ENCODE measurements at regions not wholly inside any gene's neighbourhood (a gene's known extent, or its start where the extent isn't known, plus 50 kb on each side); places are given as distances from the start of the nearest gene placed in this dataset.
"Not testable (repeated sequence)": the region's sequence is repeated elsewhere in the genome, so short reads cannot be mapped to it uniquely, and the experiment has no call there.

GRCh38 chr2:175755656-175756386, 246.2 kb downstream of the LNPK start:
- DNase-seq, result no peak

GRCh38 chr2:175755169-175755568, 246.9 kb downstream of the LNPK start:
- no peak for DNase-seq

DNA sequence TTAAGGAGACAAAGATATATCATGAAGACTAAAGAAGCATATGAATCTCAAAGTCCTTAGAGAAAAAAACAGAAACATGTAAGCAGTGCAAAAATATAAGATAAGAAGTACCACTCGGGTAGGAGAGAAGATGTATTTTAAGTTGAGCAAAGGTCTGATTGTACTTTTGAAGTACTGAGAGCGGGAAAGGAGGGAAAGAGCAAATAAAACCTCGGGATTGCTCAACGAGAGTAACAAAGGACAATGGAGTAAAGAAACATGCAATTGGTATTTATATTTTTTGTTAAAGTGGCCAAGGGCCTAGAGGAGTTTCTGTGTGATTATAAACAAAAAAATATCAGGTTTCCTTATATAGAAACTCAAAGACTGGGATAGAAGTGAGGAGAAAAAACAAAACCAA, 251.9 kb downstream of the LNPK start:
- DNase-seq, result no peak

DNA sequence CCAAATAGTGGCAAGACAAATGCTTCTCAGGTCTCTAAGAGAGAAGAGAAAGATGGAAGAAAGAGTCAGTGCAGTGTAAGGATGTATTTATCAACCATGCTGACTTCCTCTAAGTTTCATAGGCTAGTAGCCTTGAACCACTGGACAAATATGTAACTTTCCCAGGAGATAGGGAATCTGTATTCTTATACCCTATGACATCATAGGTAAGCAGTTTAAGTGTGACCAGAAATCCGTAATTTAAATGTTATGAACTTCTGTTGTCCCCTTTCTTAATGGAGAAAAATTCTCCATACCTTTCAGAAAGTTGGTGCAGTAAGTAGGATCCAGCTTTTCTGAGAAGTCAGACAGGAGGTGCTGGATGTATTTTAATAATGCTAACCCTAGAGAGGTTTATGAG, 256.2 kb downstream of the LNPK start:
- DNase-seq, result no peak

DNA sequence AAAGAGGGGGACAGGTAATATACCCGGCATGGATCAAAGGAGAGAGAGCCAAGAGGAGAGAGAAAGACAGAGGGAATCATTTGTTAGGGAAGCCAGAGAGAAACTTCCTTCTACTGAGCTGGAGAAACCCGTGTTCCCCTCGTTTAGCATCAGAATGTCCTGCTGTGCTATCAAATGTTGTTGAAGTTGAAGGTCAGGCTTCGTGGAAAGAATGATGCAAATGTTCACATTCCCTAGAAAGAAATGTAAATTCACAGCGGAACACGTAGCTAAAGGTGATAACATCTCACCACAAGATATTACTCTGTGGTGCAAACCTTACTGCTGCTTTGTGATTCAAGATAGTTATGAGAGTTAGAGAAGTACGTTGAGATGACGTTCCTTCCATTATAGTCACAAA, 258.1 kb downstream of the LNPK start:
- no peak for DNase-seq

- DNase-seq, result no peak
Measured at GRCh38 chr2:175743011-175743410, 259.1 kb downstream of the LNPK start.

DNA sequence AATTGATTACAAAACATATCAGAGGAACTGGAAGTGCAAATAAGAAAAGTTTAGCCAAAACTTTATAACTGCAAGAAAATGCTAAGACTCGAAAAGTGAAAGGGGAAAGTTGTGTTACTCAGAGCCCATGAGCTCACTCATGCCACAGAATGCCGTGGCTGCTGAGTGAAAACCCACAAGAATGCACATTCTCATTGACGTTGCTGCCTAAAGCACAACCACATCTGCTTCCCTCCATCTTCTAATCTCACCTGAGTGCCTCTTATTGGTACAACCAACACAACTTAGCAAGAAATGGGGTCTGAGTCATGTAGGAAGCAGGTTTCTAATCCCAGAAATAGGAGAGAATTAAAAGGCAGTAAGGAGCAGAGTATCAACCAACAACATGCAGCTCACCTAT, 259.7 kb downstream of the LNPK start:
- no peak for DNase-seq

DNA sequence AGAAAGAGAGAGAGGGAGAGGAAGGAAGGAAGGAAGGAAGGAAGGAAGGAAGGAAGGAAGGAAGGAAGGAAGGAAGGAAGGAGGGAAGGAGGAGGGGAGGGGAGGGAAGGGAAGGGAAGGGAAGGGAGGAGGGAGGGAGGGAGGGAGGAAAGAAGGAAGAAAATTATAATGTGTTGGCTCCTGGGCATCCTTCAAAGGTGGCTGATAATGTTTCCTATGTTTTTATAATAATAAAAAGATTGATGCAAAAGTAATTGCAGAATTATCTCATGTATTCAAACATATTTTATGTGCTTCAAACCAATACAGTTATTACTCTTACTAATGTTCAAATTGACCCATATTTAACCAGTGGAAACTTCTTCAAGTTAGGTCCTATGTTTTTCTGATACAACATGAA, 260.9 kb downstream of the LNPK start:
- no peak for DNase-seq

- DNase-seq, result no peak
Measured at GRCh38 chr2:175737722-175738361, 264.2 kb downstream of the LNPK start.

- no peak for DNase-seq
Measured at GRCh38 chr2:175734686-175735085, 267.4 kb downstream of the LNPK start.

- no peak for DNase-seq
Measured at GRCh38 chr2:175732531-175732930, 269.5 kb downstream of the LNPK start.

- DNase-seq, result no peak
Measured at GRCh38 chr2:175730050-175730449, 272.0 kb downstream of the LNPK start.

GRCh38 chr2:175729049-175729706, 272.9 kb downstream of the LNPK start:
- DNase-seq, result no peak

GRCh38 chr2:175728032-175728431, 274.0 kb downstream of the LNPK start:
- no peak for DNase-seq

GRCh38 chr2:175726223-175726622, 275.8 kb downstream of the LNPK start:
- no peak for DNase-seq

DNA sequence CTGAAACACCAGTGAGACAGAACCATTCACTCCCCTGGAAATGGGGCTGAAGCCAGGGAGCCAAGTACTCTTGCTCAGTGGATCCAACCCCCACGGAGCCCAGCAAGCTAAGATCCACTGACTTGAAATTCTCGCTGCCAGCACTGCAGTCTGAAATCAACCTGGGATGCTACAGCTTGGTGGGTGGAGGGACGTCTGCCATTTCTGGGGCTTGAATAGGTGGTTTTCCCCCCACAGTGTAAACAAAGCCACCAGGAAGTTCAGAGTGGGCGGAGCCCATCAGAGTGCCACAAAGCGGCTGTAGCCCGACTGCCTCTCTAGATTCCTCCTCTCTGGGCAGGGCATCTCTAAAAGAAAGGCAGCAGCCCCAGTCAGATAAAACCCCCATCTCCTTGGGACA, 292.8 kb downstream of the LNPK start:
- DNase-seq, result no peak

DNA sequence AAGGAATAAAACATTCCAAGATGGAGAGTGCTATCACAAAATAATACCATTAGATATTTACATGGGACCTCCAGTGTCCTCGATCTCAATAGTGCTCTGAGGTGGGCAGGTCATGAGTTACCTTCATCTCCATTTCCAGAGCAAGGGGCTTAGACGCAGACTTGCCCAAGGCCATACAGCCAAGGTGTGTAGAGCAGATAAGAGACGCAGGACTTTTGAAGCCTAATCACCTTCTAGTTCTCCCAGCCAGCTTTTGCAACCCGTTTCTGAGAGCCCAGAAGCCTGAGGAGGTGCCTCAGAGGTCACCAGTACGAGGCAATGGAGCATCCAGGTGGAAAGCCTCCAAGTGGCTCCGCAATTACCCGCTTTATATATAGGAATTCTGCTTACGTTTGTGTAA, 294.7 kb downstream of the LNPK start:
- no peak for DNase-seq

GRCh38 chr2:175704568-175704967, 297.5 kb downstream of the LNPK start:
- not testable (repeated sequence) for DNase-seq

GRCh38 chr2:175698061-175698460, 304.0 kb downstream of the LNPK start:
- DNase-seq, result no peak

DNA sequence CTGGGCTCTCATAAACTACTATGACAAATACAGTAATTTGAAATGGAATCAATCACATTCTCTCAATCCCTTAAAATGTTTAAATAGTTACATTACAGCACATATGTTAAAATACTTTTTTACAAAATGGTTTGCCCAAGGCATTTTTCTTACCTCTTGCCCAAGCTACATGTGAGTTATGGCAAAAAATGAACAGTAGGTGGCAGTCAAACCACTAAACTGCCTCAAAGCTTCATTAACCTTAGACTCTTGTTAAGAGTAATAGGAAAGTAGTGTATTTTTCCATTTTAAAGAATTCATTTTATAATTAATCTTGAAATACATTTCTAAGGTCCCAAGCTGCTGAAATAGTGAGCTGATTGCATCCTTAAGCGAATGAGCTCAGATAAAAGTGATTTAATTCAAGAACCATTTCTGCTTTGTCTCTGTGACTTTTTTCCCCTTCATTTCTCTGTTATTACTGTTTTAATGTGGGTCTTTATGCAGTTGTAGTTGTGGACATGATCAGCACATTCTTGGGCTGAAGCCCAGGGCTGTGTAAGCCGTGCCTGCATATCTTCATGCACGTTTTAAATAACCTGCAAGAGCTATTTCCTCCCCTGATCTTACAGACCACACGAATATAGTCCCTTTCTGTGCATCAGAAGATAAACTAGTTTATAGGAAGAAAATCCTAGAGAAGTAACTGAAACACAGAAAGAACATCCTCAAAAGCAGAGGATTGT, 311.8 kb downstream of the LNPK start:
- peak; percentile 79 for DNase-seq

DNA sequence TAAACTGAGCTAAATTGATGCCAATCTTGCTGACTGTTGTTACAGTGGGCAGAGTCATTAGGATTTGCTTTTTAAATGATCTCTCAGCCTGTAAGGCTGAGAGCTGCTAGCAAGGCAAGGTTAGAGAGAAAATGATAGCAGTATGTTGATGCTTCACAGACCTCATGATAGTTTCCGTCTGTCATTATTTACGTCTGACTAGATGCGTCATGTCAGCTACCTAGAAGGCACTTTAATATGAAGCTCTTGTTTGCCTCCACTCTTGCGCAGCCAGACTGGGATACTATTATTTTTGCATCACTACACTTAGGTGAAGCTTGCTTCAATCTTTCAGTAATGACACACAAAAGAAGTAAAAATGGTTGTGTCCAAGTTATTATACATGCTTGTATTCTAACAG, 313.8 kb downstream of the LNPK start:
- no peak for DNase-seq

DNA sequence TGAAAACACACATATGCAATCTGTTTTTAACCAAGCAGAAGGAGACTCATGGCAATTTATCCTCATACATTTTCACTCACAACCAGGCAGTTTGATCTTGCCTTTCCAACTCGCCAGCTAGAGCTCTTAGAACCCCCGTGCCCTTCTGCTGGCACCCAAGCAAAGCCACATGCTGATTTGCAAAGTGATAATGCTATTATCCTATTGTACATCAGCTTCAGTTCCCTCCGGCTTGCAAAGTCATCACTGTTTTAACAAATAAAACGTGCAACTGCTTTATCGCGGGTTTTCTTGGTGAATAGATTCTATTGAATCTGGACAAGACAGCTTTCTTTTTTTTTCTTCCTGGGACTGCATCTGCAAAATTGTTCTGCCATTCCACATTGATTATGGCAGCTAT, 314.6 kb downstream of the LNPK start:
- no peak for DNase-seq

- no peak for DNase-seq
Measured at GRCh38 chr2:175686002-175686401, 316.1 kb downstream of the LNPK start.
